GM21529 (cell line): ENCODE measurements at regions not wholly inside any gene's neighbourhood (a gene's known extent, or its start where the extent isn't known, plus 50 kb on each side); places are given as distances from the start of the nearest gene placed in this dataset.
A peak's percentile ranks its signal among the peaks of the same experiment; 100 is the strongest.

ENCODE experiments used
- ATAC-seq: cut with Tn5 transposase; IDR thresholded peaks from one replicate; pipeline ENCODE4 v1.9.1; 2021; ENCODE audit not compliant: unreplicated experiment

GRCh38 chr5:17428176-17428800 is 69.7 kb upstream of the TAF11L2 start:
- no peak for ATAC-seq

- ATAC-seq = no peak
Observed at GRCh38 chr5:17429353-17429752, 68.7 kb upstream of the TAF11L2 start.

- no peak for ATAC-seq
Observed at GRCh38 chr5:17430241-17430640, 67.8 kb upstream of the TAF11L2 start.

- no peak for ATAC-seq
Observed at GRCh38 chr5:17431272-17432050, 66.6 kb upstream of the TAF11L2 start.

GRCh38 chr5:17432569-17432968 is 65.5 kb upstream of the TAF11L2 start:
- no peak for ATAC-seq

GRCh38 chr5:17433406-17433805 is 64.6 kb upstream of the TAF11L2 start:
- no peak for ATAC-seq

GRCh38 chr5:17434982-17435381 is 63.0 kb upstream of the TAF11L2 start:
- ATAC-seq = peak; percentile 51

GRCh38 chr5:17436350-17436749 is 61.7 kb upstream of the TAF11L2 start:
- ATAC-seq = peak; percentile 33

- peak; percentile 81 for ATAC-seq
Observed at GRCh38 chr5:17436761-17437221, 61.2 kb upstream of the TAF11L2 start.

- no peak for ATAC-seq
Observed at GRCh38 chr5:17438027-17438426, 60.0 kb upstream of the TAF11L2 start.

GRCh38 chr5:17439956-17440355 is 58.1 kb upstream of the TAF11L2 start:
- ATAC-seq = no peak

- no peak for ATAC-seq
Observed at GRCh38 chr5:17440766-17441165, 57.3 kb upstream of the TAF11L2 start.

GRCh38 chr5:17441351-17441750 is 56.7 kb upstream of the TAF11L2 start:
- ATAC-seq = no peak

GRCh38 chr5:17443333-17444130 is 54.5 kb upstream of the TAF11L2 start:
- ATAC-seq = no peak

- ATAC-seq = no peak
Observed at GRCh38 chr5:17444496-17444895, 53.5 kb upstream of the TAF11L2 start.

- ATAC-seq = no peak
Observed at GRCh38 chr5:17445185-17445584, 52.8 kb upstream of the TAF11L2 start.
